Panc1 (cell line): ENCODE measurements at regions not wholly inside any gene's neighbourhood (a gene's known extent, or its start where the extent isn't known, plus 50 kb on each side); places are given as distances from the start of the nearest gene placed in this dataset.

Source experiments
- CTCF ChIP-seq: fragments of 450-650 bp; IDR thresholded peaks from 2 replicates; pipeline ENCODE4 v1.5.1; 2017; ENCODE audit warnings: mild to moderate bottlenecking
- POLR2AphosphoS5 ChIP-seq: IDR thresholded peaks from 2 replicates; pipeline ENCODE4 v1.6.1; 2012; ENCODE audit warnings: mild to moderate bottlenecking, low read depth, low read length, moderate library complexity
- SIN3A ChIP-seq: IDR thresholded peaks from 2 replicates; pipeline ENCODE4 v1.6.1; 2012; ENCODE audit warnings: low read depth, mild to moderate bottlenecking, low read length, moderate library complexity, borderline replicate concordance; ENCODE audit not compliant: insufficient read depth

DNA sequence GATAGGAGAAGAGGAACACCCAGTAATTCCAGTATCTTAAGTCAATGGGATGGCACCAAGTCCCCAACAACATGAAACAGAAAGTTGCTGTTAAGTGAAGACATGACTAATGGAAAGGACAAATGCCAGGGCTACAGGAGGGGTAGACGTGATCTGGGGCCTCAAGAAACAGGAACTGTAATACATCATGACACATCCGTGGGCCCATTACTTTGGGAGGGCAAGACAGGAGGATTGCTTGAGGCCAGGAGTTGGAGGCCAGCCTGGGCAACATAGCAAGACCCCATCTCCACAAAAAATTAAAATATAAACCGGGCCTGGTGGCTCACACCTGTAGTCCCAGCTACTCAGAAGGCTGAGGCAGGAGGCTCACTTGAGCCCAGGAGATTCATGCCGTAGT is 408.6 kb upstream of the PRKCQ start:
- TF ChIP-seq CTCF, result no peak
- TF ChIP-seq POLR2AphosphoS5, result no peak
- TF ChIP-seq SIN3A, result no peak
